Activated CD8-positive, alpha-beta T cell treated with anti-CD3 and anti-CD28 coated beads for 36 hours (primary cell): ENCODE measurements at regions not wholly inside any gene's neighbourhood (a gene's known extent, or its start where the extent isn't known, plus 50 kb on each side); places are given as distances from the start of the nearest gene placed in this dataset.

Experiments used
- ATAC-seq: fragments of 200-7000 bp; cut with Tn5 transposase; one replicate; pipeline ENCODE4 v1.10.0; 2021; ENCODE audit warnings: mild to moderate bottlenecking, moderate library complexity
- CTCF ChIA-PET: fragments of 350-600 bp; sonication (Branson Sonifier 250); formaldehyde crosslinking; loops from one replicate; lab custom pipeline; 2021; ENCODE audit warnings: antibody characterized with exemption; lab: Charles Lee
- POLR2A ChIA-PET: fragments of 350-600 bp; sonication (Branson Sonifier 250); formaldehyde crosslinking; loops from one replicate; lab custom pipeline; 2021; ENCODE audit warnings: antibody characterized with exemption; lab: Charles Lee
- DNase-seq: peaks from one replicate; pipeline ENCODE4 v3.0.0-alpha.2; 2020
- H3K27ac Mint-ChIP-seq: one replicate; pipeline ENCODE4 v1.8.0; 2021; ENCODE audit warnings: mild to moderate bottlenecking, mixed read lengths
- H3K27me3 Mint-ChIP-seq: one replicate; pipeline ENCODE4 v1.8.0; 2021; ENCODE audit warnings: mixed read lengths
- H3K36me3 Mint-ChIP-seq: one replicate; pipeline ENCODE4 v1.8.0; 2021; ENCODE audit warnings: low read depth, mixed read lengths
- H3K4me1 Mint-ChIP-seq: one replicate; pipeline ENCODE4 v1.8.0; 2021; ENCODE audit warnings: low read depth, mixed read lengths
- H3K4me3 Mint-ChIP-seq: one replicate; pipeline ENCODE4 v1.8.0; 2021; ENCODE audit warnings: mild to moderate bottlenecking, moderate library complexity, mixed read lengths
- H3K9me3 Mint-ChIP-seq: one replicate; pipeline ENCODE4 v1.8.0; 2021; ENCODE audit warnings: mixed read lengths
- intact Hi-C: fragments of 100-400 bp; cut with micrococcal nuclease; formaldehyde crosslinking; loops from one replicate; pipeline ENCODE4 v1.10.0; 2022
- TF ChIP-seq, protein P1 (sequence below): fragments of 200-600 bp; IDR thresholded peaks from one replicate; pipeline ENCODE4 v1.8.0; 2022; ENCODE audit warnings: antibody characterized with exemption, mild to moderate bottlenecking

DNA sequence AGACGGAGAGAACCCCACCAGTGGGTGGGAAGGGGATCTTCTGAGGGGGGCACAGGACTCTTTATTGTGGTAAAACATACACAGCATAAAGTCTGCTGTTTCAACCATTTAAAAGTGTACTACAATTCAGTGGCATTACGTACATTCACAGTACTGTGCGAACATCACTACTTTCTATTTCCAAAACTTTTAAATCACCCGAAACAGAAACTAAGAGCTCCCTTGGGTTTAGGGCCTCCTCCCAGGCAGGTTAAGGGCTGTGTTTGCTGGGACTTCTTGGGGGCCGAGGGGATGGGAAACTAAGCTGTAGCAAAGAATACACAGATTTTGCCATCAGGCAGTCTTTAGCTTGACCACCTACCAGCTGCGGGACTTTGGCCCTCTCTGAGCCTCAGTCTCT is 242.0 kb downstream of the HAUS1 start:
- DNase-seq, result no peak
- POLR2A ChIA-PET, result no interaction called here
- Mint-ChIP-seq H3K27me3 (no peaks in the 10 kb centered on the region), H3K27ac (no peak overlapping the region), H3K4me3 (no peak overlapping the region), H3K9me3 (no peaks in the 10 kb centered on the region), H3K36me3 (no peaks in the 10 kb centered on the region), H3K4me1 (peaks cover 19% of the 10 kb centered on the region)
- CTCF ChIA-PET, result interaction anchor here (1.0 to 1.6 kb wide), 3 partner anchors 14 to 312 kb away, joined by 3 to 7 read pairs (median 4); a partner anchor contains a TSS
- no peak for ATAC-seq
- TF ChIP-seq, protein P1, sequence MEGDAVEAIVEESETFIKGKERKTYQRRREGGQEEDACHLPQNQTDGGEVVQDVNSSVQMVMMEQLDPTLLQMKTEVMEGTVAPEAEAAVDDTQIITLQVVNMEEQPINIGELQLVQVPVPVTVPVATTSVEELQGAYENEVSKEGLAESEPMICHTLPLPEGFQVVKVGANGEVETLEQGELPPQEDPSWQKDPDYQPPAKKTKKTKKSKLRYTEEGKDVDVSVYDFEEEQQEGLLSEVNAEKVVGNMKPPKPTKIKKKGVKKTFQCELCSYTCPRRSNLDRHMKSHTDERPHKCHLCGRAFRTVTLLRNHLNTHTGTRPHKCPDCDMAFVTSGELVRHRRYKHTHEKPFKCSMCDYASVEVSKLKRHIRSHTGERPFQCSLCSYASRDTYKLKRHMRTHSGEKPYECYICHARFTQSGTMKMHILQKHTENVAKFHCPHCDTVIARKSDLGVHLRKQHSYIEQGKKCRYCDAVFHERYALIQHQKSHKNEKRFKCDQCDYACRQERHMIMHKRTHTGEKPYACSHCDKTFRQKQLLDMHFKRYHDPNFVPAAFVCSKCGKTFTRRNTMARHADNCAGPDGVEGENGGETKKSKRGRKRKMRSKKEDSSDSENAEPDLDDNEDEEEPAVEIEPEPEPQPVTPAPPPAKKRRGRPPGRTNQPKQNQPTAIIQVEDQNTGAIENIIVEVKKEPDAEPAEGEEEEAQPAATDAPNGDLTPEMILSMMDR, result no peak
- intact Hi-C loops, result no loop called here

DNA sequence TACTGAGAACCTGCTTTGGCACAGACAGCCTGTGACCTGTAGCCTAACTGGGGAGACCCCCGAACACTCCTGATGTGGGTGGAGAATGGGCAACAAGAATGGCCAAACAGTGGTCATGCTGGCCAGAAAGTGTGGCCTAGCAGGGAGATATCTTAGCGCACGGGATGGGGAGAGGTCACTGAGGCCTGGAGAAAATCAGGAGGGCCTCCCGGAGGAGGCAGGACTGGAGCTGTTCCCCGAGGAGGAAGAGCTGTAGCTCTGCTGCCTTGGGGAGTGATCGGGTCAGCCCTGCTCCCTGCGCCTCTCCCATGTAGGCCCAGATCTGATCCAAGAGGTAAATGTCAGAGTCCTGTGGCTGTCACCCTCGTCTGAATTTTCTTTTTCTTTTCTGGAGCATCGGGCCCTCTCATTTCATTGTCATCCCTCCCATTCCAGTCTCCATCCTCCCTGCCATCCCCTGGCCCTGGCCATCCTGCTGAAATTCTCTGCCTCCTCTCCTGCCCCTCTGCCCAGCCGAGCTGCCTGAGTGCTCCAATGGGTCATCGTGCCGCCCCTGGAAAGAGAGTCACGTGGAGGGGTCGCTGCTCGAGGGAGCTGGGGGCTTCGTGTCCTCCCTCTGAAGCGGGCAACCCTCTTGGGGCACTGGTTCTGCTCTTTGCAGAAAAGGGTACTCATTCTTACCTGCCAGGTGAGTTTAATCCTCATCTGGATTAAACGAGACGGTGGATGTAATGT is 242.9 kb downstream of the HAUS1 start:
- intact Hi-C loops, result no loop called here
- CTCF ChIA-PET, result interaction anchor here (1.6 kb wide), 1 partner anchor 174 kb away, joined by 7 read pairs; a partner anchor contains a TSS
- no peaks in the 10 kb centered on the region for H3K9me3 Mint-ChIP-seq
- H3K4me1 Mint-ChIP-seq, result peaks cover 19% of the 10 kb centered on the region
- H3K27ac Mint-ChIP-seq, result no peak overlapping the region
- POLR2A ChIA-PET, result no interaction called here
- no peaks in the 10 kb centered on the region for H3K36me3 Mint-ChIP-seq
- no peaks in the 10 kb centered on the region for H3K27me3 Mint-ChIP-seq
- no peak for DNase-seq
- no peak overlapping the region for H3K4me3 Mint-ChIP-seq
- TF ChIP-seq, protein P1, result no peak
- no peak for ATAC-seq

DNA sequence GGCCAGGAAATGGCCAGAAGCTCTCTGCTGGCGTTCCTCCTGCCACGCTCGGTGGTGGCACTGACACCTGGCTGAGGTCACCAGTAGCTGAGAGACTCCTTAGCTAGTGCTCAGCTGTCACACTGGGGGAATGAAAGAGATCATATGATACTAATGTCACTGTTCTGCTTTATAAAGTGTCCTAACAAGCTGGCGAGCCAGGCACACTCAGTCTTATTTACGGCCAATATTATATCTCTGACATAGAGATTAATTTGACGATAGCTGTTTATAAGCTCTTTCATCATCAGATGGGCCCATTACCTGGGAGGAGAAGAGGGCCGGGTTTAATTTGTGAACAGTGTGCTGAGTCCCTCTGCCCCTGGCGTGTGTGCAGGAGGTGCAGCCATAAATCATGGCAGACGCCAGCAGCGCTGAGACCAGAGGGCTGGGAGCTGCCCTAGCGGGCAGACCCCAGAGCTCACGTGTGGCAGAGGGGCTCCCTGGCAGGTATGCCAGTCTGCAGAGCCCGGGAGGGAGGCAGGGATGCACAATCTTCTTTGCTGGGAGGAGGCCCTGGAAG is 246.5 kb downstream of the HAUS1 start:
- TF ChIP-seq, protein P1, result no peak
- peaks cover 6% of the 10 kb centered on the region for H3K4me1 Mint-ChIP-seq
- ChIA-PET CTCF (interaction anchor here (0.9 kb wide), 1 partner anchor 13 kb away, joined by 3 read pairs; no protein-coding TSS in a partner anchor), POLR2A (interaction anchor here (0.9 to 1.3 kb wide), 3 partner anchors 14 to 108 kb away, joined by 3 read pairs; no protein-coding TSS in a partner anchor)
- H3K4me3 Mint-ChIP-seq, result no peak overlapping the region
- intact Hi-C loops, result no loop called here
- no peak for ATAC-seq
- no peak for DNase-seq
- no peaks in the 10 kb centered on the region for H3K27me3 Mint-ChIP-seq
- H3K9me3 Mint-ChIP-seq, result no peaks in the 10 kb centered on the region
- no peaks in the 10 kb centered on the region for H3K36me3 Mint-ChIP-seq
- no peak overlapping the region for H3K27ac Mint-ChIP-seq

DNA sequence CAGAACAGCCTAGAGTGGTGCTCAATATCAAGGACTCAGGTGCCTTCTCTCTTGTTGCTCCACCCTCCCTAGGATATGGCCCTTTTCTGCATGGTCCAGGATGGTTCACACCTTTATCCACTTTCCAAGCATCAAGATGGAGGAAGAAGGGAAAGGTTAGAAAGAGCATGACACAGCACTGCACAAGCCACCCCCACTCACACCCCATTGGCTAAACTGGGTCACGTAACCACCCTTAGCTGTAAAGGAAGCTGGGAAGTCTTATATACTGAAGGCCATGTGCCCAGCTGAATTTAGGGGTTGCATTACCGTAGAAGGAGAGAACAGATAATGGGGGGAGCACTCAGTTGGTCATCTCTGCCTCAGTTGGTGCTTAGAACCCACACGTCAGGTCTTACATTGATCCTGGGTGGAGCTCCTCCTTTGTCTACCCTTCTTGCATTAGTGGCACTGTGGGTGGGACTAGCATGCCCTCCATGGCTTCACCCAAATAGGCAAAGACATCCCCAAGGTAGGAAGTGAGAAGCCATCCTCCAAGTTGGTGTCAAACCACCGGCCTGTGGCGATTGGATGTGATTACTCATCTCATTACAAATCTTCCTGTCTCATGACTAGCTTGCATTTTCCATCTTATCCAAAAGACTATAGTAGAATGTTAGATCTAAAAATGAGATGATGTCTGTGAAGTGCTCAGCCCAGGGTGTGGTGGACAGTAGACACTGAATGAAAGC is 248.5 kb downstream of the HAUS1 start:
- intact Hi-C loops, result no loop called here
- H3K4me3 Mint-ChIP-seq, result no peak overlapping the region
- ChIA-PET POLR2A (interaction anchor here (0.6 kb wide), 1 partner anchor 8 kb away, joined by 3 read pairs; no protein-coding TSS in a partner anchor), CTCF (interaction anchor here (0.7 kb wide), 1 partner anchor 306 kb away, joined by 3 read pairs; no protein-coding TSS in a partner anchor)
- DNase-seq (no peak), ATAC-seq (peak; percentile 17)
- no peaks in the 10 kb centered on the region for H3K9me3 Mint-ChIP-seq
- H3K36me3 Mint-ChIP-seq, result no peaks in the 10 kb centered on the region
- TF ChIP-seq, protein P1, result no peak
- H3K27me3 Mint-ChIP-seq, result no peaks in the 10 kb centered on the region
- no peak overlapping the region for H3K27ac Mint-ChIP-seq
- no peaks in the 10 kb centered on the region for H3K4me1 Mint-ChIP-seq
